ENCODE measurements at regions not wholly inside any gene's neighbourhood (a gene's known extent, or its start where the extent isn't known, plus 50 kb on each side); places are given as distances from the start of the nearest gene placed in this dataset.

DNA sequence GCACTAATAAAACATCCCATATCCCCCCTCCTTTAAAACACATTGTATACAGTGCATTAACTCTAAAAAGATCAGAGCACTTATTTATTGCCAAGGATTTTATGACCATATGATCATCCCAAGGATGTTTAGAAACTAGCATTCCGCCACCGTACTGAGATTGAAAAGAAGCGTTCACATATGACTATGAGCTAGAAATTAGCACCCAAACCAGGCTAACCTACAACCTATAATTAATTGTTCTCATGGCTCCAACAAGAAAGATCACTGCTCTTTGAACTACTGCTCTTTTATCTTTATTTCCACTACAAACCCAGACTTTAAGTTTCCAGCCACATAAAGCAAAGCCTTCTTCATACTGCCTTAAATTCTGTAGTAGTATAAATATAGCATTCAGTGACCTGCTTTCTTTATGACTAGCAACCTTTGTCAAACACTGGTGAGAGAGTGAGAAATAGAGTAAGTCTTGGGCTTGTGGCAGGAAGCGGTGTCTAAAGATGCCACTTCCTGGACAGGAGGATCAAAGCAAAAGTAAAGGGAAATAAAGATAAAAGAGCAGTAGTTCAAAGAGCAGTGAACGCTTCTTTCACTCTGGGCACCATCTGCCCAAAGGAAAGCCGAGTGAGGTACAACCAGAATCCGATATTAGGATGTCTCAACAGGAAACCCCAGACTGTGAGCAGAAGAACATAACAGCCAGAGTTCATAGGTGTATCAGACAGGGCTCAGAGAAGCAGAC, 151.1 kb upstream of the ERCC6L2 start (continued):
- TF ChIP-seq ZNF256 (CRISPR knock-in tag; conservative IDR thresholded peaks at IDR 0.05): no peak
- TF ChIP-seq U2AF1 (optimal IDR thresholded peaks at IDR 0.05; ENCODE audit: low read depth, low read length): no peak
- TF ChIP-seq SUZ12 (IDR thresholded peaks at IDR 0.05; ENCODE audit: low read depth, low read length): no peak
- no peak for TF ChIP-seq ZC3H4 (CRISPR knock-in tag; IDR thresholded peaks at IDR 0.05; ENCODE audit: borderline replicate concordance)
- no peak for TF ChIP-seq PAX8 (CRISPR knock-in tag; IDR thresholded peaks at IDR 0.05; ENCODE audit: borderline replicate concordance)
- TF ChIP-seq, protein P1, sequence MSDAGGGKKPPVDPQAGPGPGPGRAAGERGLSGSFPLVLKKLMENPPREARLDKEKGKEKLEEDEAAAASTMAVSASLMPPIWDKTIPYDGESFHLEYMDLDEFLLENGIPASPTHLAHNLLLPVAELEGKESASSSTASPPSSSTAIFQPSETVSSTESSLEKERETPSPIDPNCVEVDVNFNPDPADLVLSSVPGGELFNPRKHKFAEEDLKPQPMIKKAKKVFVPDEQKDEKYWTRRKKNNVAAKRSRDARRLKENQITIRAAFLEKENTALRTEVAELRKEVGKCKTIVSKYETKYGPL (CRISPR knock-in tag; IDR thresholded peaks at IDR 0.05): no peak
- no peak for TF ChIP-seq ZNF30 (CRISPR knock-in tag; IDR thresholded peaks at IDR 0.05)
- TF ChIP-seq ZNF10 (CRISPR knock-in tag; IDR thresholded peaks at IDR 0.05; ENCODE audit: borderline replicate concordance, low read depth): no peak
- TF ChIP-seq LCORL (IDR thresholded peaks at IDR 0.05): no peak
- TF ChIP-seq LCORL (CRISPR knock-in tag; IDR thresholded peaks at IDR 0.05): no peak; the same call in 1 of the 2 replicates
- TF ChIP-seq, protein P2, sequence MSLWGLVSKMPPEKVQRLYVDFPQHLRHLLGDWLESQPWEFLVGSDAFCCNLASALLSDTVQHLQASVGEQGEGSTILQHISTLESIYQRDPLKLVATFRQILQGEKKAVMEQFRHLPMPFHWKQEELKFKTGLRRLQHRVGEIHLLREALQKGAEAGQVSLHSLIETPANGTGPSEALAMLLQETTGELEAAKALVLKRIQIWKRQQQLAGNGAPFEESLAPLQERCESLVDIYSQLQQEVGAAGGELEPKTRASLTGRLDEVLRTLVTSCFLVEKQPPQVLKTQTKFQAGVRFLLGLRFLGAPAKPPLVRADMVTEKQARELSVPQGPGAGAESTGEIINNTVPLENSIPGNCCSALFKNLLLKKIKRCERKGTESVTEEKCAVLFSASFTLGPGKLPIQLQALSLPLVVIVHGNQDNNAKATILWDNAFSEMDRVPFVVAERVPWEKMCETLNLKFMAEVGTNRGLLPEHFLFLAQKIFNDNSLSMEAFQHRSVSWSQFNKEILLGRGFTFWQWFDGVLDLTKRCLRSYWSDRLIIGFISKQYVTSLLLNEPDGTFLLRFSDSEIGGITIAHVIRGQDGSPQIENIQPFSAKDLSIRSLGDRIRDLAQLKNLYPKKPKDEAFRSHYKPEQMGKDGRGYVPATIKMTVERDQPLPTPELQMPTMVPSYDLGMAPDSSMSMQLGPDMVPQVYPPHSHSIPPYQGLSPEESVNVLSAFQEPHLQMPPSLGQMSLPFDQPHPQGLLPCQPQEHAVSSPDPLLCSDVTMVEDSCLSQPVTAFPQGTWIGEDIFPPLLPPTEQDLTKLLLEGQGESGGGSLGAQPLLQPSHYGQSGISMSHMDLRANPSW (CRISPR knock-in tag; IDR thresholded peaks at IDR 0.05; ENCODE audit: borderline replicate concordance): no peak
- no peak for TF ChIP-seq HCFC1 (IDR thresholded peaks at IDR 0.05; ENCODE audit: low read depth, low read length)
- TF ChIP-seq, protein P3, sequence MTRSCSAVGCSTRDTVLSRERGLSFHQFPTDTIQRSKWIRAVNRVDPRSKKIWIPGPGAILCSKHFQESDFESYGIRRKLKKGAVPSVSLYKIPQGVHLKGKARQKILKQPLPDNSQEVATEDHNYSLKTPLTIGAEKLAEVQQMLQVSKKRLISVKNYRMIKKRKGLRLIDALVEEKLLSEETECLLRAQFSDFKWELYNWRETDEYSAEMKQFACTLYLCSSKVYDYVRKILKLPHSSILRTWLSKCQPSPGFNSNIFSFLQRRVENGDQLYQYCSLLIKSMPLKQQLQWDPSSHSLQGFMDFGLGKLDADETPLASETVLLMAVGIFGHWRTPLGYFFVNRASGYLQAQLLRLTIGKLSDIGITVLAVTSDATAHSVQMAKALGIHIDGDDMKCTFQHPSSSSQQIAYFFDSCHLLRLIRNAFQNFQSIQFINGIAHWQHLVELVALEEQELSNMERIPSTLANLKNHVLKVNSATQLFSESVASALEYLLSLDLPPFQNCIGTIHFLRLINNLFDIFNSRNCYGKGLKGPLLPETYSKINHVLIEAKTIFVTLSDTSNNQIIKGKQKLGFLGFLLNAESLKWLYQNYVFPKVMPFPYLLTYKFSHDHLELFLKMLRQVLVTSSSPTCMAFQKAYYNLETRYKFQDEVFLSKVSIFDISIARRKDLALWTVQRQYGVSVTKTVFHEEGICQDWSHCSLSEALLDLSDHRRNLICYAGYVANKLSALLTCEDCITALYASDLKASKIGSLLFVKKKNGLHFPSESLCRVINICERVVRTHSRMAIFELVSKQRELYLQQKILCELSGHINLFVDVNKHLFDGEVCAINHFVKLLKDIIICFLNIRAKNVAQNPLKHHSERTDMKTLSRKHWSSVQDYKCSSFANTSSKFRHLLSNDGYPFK (CRISPR knock-in tag; IDR thresholded peaks at IDR 0.05; ENCODE audit: borderline replicate concordance): no peak
- no peak for TF ChIP-seq PLRG1 (conservative IDR thresholded peaks at IDR 0.05)
- no peak for TF ChIP-seq ZNF879 (CRISPR knock-in tag; IDR thresholded peaks at IDR 0.05)
- TF ChIP-seq ZNF747 (CRISPR knock-in tag; IDR thresholded peaks at IDR 0.05; ENCODE audit: borderline replicate concordance): no peak
- no peak for TF ChIP-seq KAT7 (CRISPR knock-in tag; IDR thresholded peaks at IDR 0.05; ENCODE audit: borderline replicate concordance)
- no peak for TF ChIP-seq HNRNPUL1 (IDR thresholded peaks at IDR 0.05; ENCODE audit: low read depth, low read length)
- TF ChIP-seq, protein P4, sequence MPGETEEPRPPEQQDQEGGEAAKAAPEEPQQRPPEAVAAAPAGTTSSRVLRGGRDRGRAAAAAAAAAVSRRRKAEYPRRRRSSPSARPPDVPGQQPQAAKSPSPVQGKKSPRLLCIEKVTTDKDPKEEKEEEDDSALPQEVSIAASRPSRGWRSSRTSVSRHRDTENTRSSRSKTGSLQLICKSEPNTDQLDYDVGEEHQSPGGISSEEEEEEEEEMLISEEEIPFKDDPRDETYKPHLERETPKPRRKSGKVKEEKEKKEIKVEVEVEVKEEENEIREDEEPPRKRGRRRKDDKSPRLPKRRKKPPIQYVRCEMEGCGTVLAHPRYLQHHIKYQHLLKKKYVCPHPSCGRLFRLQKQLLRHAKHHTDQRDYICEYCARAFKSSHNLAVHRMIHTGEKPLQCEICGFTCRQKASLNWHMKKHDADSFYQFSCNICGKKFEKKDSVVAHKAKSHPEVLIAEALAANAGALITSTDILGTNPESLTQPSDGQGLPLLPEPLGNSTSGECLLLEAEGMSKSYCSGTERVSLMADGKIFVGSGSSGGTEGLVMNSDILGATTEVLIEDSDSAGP (CRISPR knock-in tag; IDR thresholded peaks at IDR 0.05; ENCODE audit: borderline replicate concordance): no peak
- TF ChIP-seq ARHGAP35 (CRISPR knock-in tag; IDR thresholded peaks at IDR 0.05; ENCODE audit: borderline replicate concordance): no peak
- TF ChIP-seq, protein P5, sequence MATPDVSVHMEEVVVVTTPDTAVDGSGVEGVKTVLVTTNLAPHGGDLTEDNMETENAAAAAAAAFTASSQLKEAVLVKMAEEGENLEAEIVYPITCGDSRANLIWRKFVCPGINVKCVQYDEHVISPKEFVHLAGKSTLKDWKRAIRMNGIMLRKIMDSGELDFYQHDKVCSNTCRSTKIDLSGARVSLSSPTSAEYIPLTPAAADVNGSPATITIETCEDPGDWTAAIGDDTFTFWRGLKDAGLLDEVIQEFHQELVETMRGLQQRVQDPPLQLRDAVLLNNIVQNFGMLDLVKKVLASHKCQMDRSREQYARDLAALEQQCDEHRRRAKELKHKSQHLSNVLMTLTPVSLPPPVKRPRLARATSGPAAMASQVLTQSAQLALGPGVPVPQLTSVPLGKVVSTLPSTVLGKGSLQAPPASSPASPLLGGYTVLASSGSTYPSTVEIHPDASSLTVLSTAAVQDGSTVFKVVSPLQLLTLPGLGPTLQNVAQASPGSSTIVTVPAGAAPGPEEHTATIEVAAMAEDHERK (CRISPR knock-in tag; IDR thresholded peaks at IDR 0.05; ENCODE audit: low read depth): no peak

Data from HepG2 (cell line).